Transverse colon (tissue), 4 donors: ENCODE measurements at regions not wholly inside any gene's neighbourhood (a gene's known extent, or its start where the extent isn't known, plus 50 kb on each side); places are given as distances from the start of the nearest gene placed in this dataset.

Experiments
- DNase-seq: peaks from one replicate; pipeline ENCODE4 v3.0.0-alpha.2; 2019
- H3K27ac ChIP-seq, 4 donors: fragments of 200-600 bp; sonication (generic); 2 replicates each; pipeline ENCODE4 v1.5.1; 2016 to 2018; ENCODE audit warnings: inconsistent platforms in 4 of 4
- H3K27me3 ChIP-seq: fragments of 200-600 bp; sonication (generic); 2 replicates; pipeline ENCODE4 v1.5.1; 2017; ENCODE audit warnings: inconsistent platforms
- H3K36me3 ChIP-seq, 4 donors: fragments of 200-600 bp; sonication (generic); 2 replicates each; pipeline ENCODE4 v1.5.1; 2017 to 2019; ENCODE audit warnings: inconsistent platforms in 4 of 4
- H3K4me1 ChIP-seq, 4 donors: fragments of 200-600 bp; sonication (generic); 2 replicates each; pipeline ENCODE4 v1.5.1; 2017 to 2020; ENCODE audit warnings: inconsistent platforms in 4 of 4
- H3K4me3 ChIP-seq, 4 donors: fragments of 200-600 bp; sonication (generic); 1 replicate in 1 of 4; 2 replicates in 3 of 4; pipeline versions ENCODE4 v1.5.1 to v1.6.1; 2017 to 2019; ENCODE audit warnings: inconsistent platforms in 4 of 4
- H3K9me3 ChIP-seq, 2 donors: fragments of 200-600 bp; sonication (generic); 2 replicates each; pipeline ENCODE4 v1.5.1; 2017 to 2019; ENCODE audit warnings: inconsistent platforms in 2 of 2
- EP300 ChIP-seq: sonication (generic); formaldehyde crosslinking; IDR thresholded peaks from one replicate; pipeline ENCODE4 v1.6.1; 2017; ENCODE audit warnings: antibody characterized with exemption, low read depth
- POLR2A ChIP-seq: fragments of 450-650 bp; IDR thresholded peaks from one replicate; pipeline ENCODE4 v1.6.1; 2016; ENCODE audit warnings: antibody characterized with exemption, mild to moderate bottlenecking, moderate library complexity
- POLR2AphosphoS5 ChIP-seq, 3 donors: sonication (generic); formaldehyde crosslinking; IDR thresholded peaks; one replicate each; pipeline ENCODE4 v1.6.1; 2016; ENCODE audit warnings: antibody characterized with exemption in 3 of 3
- WGBS, 2 donors: methylation state at CpG; one replicate each; pipeline ENCODE4 v1.1.5; 2018; ENCODE audit warnings: low coverage in 1 of 2; 5-methylcytosine and 5-hydroxymethylcytosine counted together
- in situ Hi-C, 4 donors: fragments of 200-750 bp; cut with MboI; loops; one replicate each; pipeline versions ENCODE4 v1.15.0 to v1.15.1; 2017; ENCODE audit warnings: low sequenced_read_pairs in 3 of 4, low pct_ligation_motif_present in 1 of 4, low pct_unique_long_range_greater_than_20kb in 1 of 4
- intact Hi-C: fragments of 100-400 bp; cut with DNase I; formaldehyde crosslinking; loops from one replicate; pipeline ENCODE4 v1.15.1; 2023; ENCODE audit warnings: low total_unique reads
- TF ChIP-seq, protein P1 (sequence below), 5 experiments: fragments of 200-600 bp in 3 of 5; fragments of 450-650 bp in 2 of 5; sonication (generic) in 3 of 5; IDR thresholded peaks; 1 replicate in 2 of 5; 2 replicates in 3 of 5; pipeline ENCODE4 v1.5.1; 2016 to 2017; ENCODE audit warnings: antibody characterized with exemption in 5 of 5, inconsistent platforms in 3 of 5, mild to moderate bottlenecking in 2 of 5, moderate library complexity in 1 of 5

DNA sequence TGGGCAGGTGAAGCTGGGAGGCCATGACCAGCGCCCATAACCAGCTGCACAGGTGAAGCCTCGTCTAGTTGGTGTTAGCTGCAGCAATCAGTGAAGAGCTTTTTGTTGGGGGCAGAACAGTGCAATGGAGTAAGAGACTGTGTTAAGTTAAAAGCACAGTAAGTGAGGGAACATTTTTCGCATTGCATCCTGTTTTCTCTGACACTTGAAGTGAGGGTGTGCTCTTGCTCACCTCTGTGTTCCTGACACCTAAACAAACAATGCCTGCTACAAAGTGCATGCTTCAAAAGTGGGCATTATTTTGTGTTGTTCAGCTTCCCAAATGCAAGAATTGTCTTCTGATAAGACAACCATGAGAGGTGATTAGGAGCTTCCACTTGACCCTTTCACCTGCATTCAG lies 324.0 kb upstream of the ACVR2A start:
- 85 to 90% methylated on average over 3 of the region's 3 CpGs for WGBS, 2 donors
- no peak for DNase-seq

DNA sequence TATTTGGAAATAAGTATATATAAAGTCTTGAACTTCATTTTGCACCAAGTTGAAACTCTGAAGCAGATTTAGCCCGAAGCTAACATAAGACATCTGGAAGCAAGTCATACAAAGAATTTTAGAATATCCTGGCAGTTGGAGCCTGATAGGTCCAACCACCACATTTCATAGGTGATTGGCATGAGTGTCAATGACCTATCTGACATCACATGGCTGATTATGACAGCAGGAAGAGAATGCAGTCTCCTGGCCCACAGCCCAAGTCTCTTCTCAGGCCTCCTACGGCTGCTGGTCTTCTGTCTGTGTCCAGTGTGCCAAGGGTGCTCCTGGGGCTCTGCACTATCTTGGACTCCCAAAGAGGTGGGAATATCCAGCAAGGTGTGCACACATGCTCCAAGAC lies 325.7 kb upstream of the ACVR2A start:
- Histone ChIP-seq H3K27me3 (no peaks in the 10 kb centered on the region), H3K36me3 (no peaks in the 10 kb centered on the region), H3K9me3 (no peaks in the 10 kb centered on the region), H3K27ac (no peak overlapping the region), H3K4me1 (peaks cover 0 to 14% (median 4%) of the 10 kb centered on the region in 4 donors), H3K4me3 (no peak overlapping the region)
- in situ Hi-C loops, result no loop called here
- TF ChIP-seq POLR2AphosphoS5 (IDR thresholded peaks at IDR 0.05), result no peak
- no peak for TF ChIP-seq POLR2A
- TF ChIP-seq EP300, result no peak
- TF ChIP-seq, protein P1, sequence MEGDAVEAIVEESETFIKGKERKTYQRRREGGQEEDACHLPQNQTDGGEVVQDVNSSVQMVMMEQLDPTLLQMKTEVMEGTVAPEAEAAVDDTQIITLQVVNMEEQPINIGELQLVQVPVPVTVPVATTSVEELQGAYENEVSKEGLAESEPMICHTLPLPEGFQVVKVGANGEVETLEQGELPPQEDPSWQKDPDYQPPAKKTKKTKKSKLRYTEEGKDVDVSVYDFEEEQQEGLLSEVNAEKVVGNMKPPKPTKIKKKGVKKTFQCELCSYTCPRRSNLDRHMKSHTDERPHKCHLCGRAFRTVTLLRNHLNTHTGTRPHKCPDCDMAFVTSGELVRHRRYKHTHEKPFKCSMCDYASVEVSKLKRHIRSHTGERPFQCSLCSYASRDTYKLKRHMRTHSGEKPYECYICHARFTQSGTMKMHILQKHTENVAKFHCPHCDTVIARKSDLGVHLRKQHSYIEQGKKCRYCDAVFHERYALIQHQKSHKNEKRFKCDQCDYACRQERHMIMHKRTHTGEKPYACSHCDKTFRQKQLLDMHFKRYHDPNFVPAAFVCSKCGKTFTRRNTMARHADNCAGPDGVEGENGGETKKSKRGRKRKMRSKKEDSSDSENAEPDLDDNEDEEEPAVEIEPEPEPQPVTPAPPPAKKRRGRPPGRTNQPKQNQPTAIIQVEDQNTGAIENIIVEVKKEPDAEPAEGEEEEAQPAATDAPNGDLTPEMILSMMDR (IDR thresholded peaks at IDR 0.05), result no peak
- 76% methylated on average over 2 of the region's 2 CpGs; no CpG with 5 or more reads in 1 of the 2 donors for WGBS, 2 donors
- no peak for DNase-seq
- intact Hi-C loops, result no loop called here

More for the DNA sequence above, 324.0 kb upstream of the ACVR2A start:
- Histone ChIP-seq H3K27ac (no peak overlapping the region), H3K27me3 (no peaks in the 10 kb centered on the region), H3K4me3 (no peak overlapping the region), H3K9me3 (no peaks in the 10 kb centered on the region), H3K4me1 (no peaks in the 10 kb centered on the region), H3K36me3 (no peaks in the 10 kb centered on the region)
- intact Hi-C loops, result no loop called here
- TF ChIP-seq POLR2AphosphoS5 (IDR thresholded peaks at IDR 0.05) (no peak), POLR2A (no peak), EP300 (no peak)
- TF ChIP-seq, protein P1 (IDR thresholded peaks at IDR 0.05), result no peak
- in situ Hi-C loops, result no loop called here

DNA sequence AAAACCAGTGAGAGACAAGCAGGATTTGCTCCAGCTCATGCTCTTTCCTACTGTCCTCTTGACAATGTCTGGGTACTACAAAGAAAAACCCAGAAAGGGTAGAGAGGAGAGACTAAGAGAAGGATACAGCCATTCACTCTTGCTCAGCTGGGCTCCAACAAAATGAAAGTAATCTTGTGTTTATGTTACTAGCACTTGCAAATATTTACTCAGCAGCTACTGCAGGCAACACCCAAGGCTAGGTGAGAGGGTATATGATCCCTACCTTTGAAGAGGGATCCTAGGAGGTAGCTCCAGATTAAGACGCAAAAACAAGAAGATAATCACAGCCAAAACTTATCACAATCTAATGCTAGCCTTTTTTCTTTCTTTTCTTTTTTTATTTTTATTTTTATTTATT lies 329.6 kb upstream of the ACVR2A start:
- in situ Hi-C loops (no loop called here), intact Hi-C loops (no loop called here)
- Histone ChIP-seq H3K4me3 (no peak overlapping the region), H3K27ac (peak overlapping the region in 2 of 4 donors; percentile 17 to 55), H3K27me3 (no peaks in the 10 kb centered on the region), H3K36me3 (no peaks in the 10 kb centered on the region), H3K4me1 (peaks cover 0 to 14% (median 6%) of the 10 kb centered on the region in 4 donors), H3K9me3 (no peaks in the 10 kb centered on the region)
- TF ChIP-seq POLR2AphosphoS5 (IDR thresholded peaks at IDR 0.05) (no peak), EP300 (no peak)
- DNase-seq, result peak; percentile 10
- WGBS, 2 donors, result 50 to 76% methylated on average over 1 of the region's 1 CpG

DNA sequence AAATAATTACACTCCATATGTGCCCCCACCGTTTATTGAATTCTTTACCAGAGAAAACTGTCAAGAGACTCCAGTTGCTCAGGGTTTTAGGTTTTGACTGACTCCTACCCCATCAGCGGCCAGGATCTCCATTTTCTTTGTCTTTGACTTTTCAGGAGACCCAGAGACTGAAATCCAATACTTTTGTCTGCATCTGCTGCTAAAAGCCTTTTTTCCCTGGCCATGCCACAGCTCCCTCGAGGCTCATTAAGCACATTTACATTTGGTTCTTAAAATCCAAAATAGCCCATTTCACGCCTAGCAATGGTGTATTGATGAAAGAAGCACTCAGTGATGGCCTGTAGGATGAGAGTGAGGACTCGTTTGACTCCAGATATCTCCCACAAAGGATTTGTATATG lies 332.6 kb upstream of the ACVR2A start:
- TF ChIP-seq POLR2A (no peak), POLR2AphosphoS5 (IDR thresholded peaks at IDR 0.05) (no peak), EP300 (no peak)
- TF ChIP-seq, protein P1 (IDR thresholded peaks at IDR 0.05), result no peak
- H3K9me3 ChIP-seq, result no peaks in the 10 kb centered on the region
- DNase-seq, result no peak
- H3K36me3 ChIP-seq, result no peaks in the 10 kb centered on the region
- H3K4me3 ChIP-seq, result no peak overlapping the region
- in situ Hi-C loops, result no loop called here
- intact Hi-C loops, result no loop called here
- WGBS, 2 donors, result 66 to 76% methylated on average over 5 of the region's 5 CpGs
- H3K27ac ChIP-seq, result no peak overlapping the region
- H3K27me3 ChIP-seq, result no peaks in the 10 kb centered on the region
- H3K4me1 ChIP-seq, result peaks cover 0 to 14% (median 6%) of the 10 kb centered on the region in 4 donors

DNA sequence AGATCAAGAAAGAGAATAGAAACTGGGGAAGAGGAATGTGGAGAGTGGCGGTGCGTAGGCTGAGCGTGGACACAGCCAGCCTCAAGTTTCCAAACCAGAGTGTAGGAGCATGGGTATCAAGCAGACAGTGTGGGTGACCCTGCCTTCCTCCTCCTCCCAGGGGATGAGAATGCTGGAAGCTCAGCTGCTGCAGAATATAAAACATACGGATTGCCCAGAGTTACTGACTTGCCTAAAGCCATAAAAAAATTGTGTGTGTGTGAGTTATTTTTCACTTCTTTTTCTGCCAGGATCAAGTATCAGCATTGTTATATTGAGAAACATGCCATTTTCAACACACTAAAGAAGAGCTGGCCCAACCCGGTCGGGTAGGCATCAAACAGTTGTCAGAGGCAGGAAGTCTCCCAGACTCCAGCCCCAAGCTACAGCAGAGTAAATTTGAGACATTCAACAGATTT lies 333.3 kb upstream of the ACVR2A start:
- intact Hi-C loops (no loop called here), in situ Hi-C loops (no loop called here)
- no peak overlapping the region for H3K4me3 ChIP-seq
- H3K27me3 ChIP-seq, result no peaks in the 10 kb centered on the region
- peaks cover 0 to 14% (median 6%) of the 10 kb centered on the region in 4 donors for H3K4me1 ChIP-seq
- H3K9me3 ChIP-seq, result no peaks in the 10 kb centered on the region
- peak overlapping the region in 1 of 4 donors; percentile 5 for H3K27ac ChIP-seq
- no peak for DNase-seq
- 40 to 42% methylated on average over 6 of the region's 6 CpGs for WGBS, 2 donors
- H3K36me3 ChIP-seq, result no peaks in the 10 kb centered on the region
- TF ChIP-seq POLR2A (no peak), POLR2AphosphoS5 (IDR thresholded peaks at IDR 0.05) (no peak), EP300 (no peak)
- TF ChIP-seq, protein P1 (IDR thresholded peaks at IDR 0.05), result no peak
